GM12878 (cell line): ENCODE measurements at regions not wholly inside any gene's neighbourhood (a gene's known extent, or its start where the extent isn't known, plus 50 kb on each side); places are given as distances from the start of the nearest gene placed in this dataset.

Experiments
- ATAC-seq: fragments of 200-7000 bp; cut with Tn5 transposase; 3 replicates; pipeline ENCODE4 v1.9.1; 2020; ENCODE audit warnings: mild to moderate bottlenecking, moderate library complexity
- BruUV-seq: library from RNA; stranded (reverse); fragments of 400-500 nt; replicated peaks from 2 replicates; lab custom pipeline; 2021; lab: Mats Ljungman, UMichigan
- CTCF ChIA-PET: fragments of 300-600 bp; sonication (Branson Sonifier 250); formaldehyde crosslinking; extraction: SDS; loops from one replicate; lab custom pipeline; 2021; ENCODE audit warnings: inconsistent platforms; lab: Yijun Ruan, JAX
- POLR2A ChIA-PET: fragments of 350-600 bp; formaldehyde crosslinking; extraction: SDS; loops from one replicate; lab custom pipeline; 2021; ENCODE audit warnings: inconsistent platforms; lab: Charles Lee
- RAD21 ChIA-PET: fragments of 300-600 bp; sonication (Branson Sonifier 250); formaldehyde crosslinking; loops from one replicate; lab custom pipeline; 2023; ENCODE audit warnings: antibody characterized with exemption; ENCODE audit not compliant: unreplicated experiment; lab: Charles Lee
- SMC1A ChIA-PET: fragments of 300-600 bp; sonication (Branson Sonifier 250); formaldehyde crosslinking; loops from one replicate; lab custom pipeline; 2023; ENCODE audit not compliant: unreplicated experiment, uncharacterized antibody; lab: Charles Lee
- DNase-seq: peaks from one replicate; pipeline ENCODE4 v3.0.0-alpha.2; 2011; ENCODE audit warnings: low read depth, low spot score
- FAIRE-seq: peaks from 3 replicates; lab custom pipeline; 2011; peaks lifted over from hg19 to GRCh38; lab: Jason Lieb, UNC
- H2AFZ ChIP-seq: 2 replicates; pipeline ENCODE4 v1.6.0; 2011; ENCODE audit warnings: low read depth, low read length, control low read depth; ENCODE audit not compliant: control insufficient read depth
- H3K27ac ChIP-seq: 2 replicates; pipeline ENCODE4 v1.5.1; 2011; ENCODE audit warnings: control low read depth; ENCODE audit not compliant: control insufficient read depth, insufficient read depth
- H3K27me3 ChIP-seq, 2 experiments: replicated peaks in 1 of 2; 2 replicates each; pipeline versions ENCODE4 v1.6.0 to v1.6.1; 2011; ENCODE audit warnings: low read length in 1 of 2; ENCODE audit not compliant: control insufficient read depth in 2 of 2, insufficient read depth in 2 of 2
- H3K36me3 ChIP-seq, 2 experiments: 2 replicates each; pipeline ENCODE4 v1.5.1; 2011; ENCODE audit warnings: low read length in 1 of 2; ENCODE audit not compliant: control insufficient read depth in 2 of 2, insufficient read depth in 2 of 2
- H3K4me1 ChIP-seq: 2 replicates; pipeline ENCODE4 v1.6.1; 2011; ENCODE audit warnings: mild to moderate bottlenecking, low read length, moderate library complexity, mixed read lengths; ENCODE audit not compliant: control insufficient read depth, insufficient read depth
- H3K4me2 ChIP-seq: 2 replicates; pipeline ENCODE4 v1.6.0; 2011; ENCODE audit warnings: control low read depth; ENCODE audit not compliant: control insufficient read depth, insufficient read depth
- H3K4me3 ChIP-seq: fragments of 200-600 bp; sonication (generic); 2 replicates; pipeline ENCODE4 v1.5.1; 2016
- H3K79me2 ChIP-seq: 2 replicates; pipeline ENCODE4 v1.6.0; 2011; ENCODE audit warnings: low read length; ENCODE audit not compliant: control insufficient read depth, insufficient read depth
- H3K9ac ChIP-seq: 2 replicates; pipeline ENCODE4 v1.8.0; 2011; ENCODE audit warnings: low read length, control low read depth, mixed read lengths; ENCODE audit not compliant: control insufficient read depth, insufficient read depth
- H3K9me3 ChIP-seq: replicated peaks from 3 replicates; pipeline ENCODE4 v1.5.1; 2011; ENCODE audit warnings: mild to moderate bottlenecking, low read length; ENCODE audit not compliant: control insufficient read depth, insufficient read depth
- H4K20me1 ChIP-seq: 2 replicates; pipeline ENCODE4 v1.6.0; 2011; ENCODE audit not compliant: control insufficient read depth, insufficient read depth
- ATF2 ChIP-seq: IDR thresholded peaks from 2 replicates; pipeline ENCODE4 v1.6.1; 2012; ENCODE audit warnings: low read length, inconsistent platforms
- EED ChIP-seq: sonication (generic); IDR thresholded peaks from 2 replicates; pipeline ENCODE4 v1.6.1; 2016; ENCODE audit warnings: antibody characterized with exemption, low read depth
- FOXM1 ChIP-seq: IDR thresholded peaks from 2 replicates; pipeline ENCODE4 v1.6.1; 2012; ENCODE audit warnings: low read depth, mild to moderate bottlenecking, inconsistent platforms, low read length, moderate library complexity
- HDAC6 ChIP-seq: fragments of 200-600 bp; sonication (generic); IDR thresholded peaks from one replicate; pipeline ENCODE4 v1.8.0; 2017; ENCODE audit warnings: antibody characterized with exemption; ENCODE audit not compliant: unreplicated experiment
- HSF1 ChIP-seq: fragments of 150-350 bp; IDR thresholded peaks from 2 replicates; pipeline ENCODE4 v1.6.1; 2014; ENCODE audit warnings: mild to moderate bottlenecking, low read depth, low read length
- MTA2 ChIP-seq: fragments of 450-650 bp; IDR thresholded peaks from 2 replicates; pipeline ENCODE4 v1.6.1; 2016; ENCODE audit warnings: low read depth, mild to moderate bottlenecking, moderate library complexity
- RAD21 ChIP-seq: IDR thresholded peaks from 2 replicates; pipeline ENCODE4 v1.6.1; 2011; ENCODE audit warnings: mild to moderate bottlenecking, low read depth, low read length, moderate library complexity; ENCODE audit not compliant: insufficient read depth
- REST ChIP-seq: IDR thresholded peaks from 2 replicates; pipeline ENCODE4 v1.6.1; 2012; ENCODE audit warnings: mild to moderate bottlenecking, low read depth, low read length
- RFX5 ChIP-seq: IDR thresholded peaks from 2 replicates; pipeline ENCODE4 v1.6.1; 2011; ENCODE audit warnings: low read depth, low read length, improper control_type of control experiment
- SUPT20H ChIP-seq: IDR thresholded peaks from 2 replicates; pipeline ENCODE4 v1.6.1; 2011; ENCODE audit warnings: low read depth, mild to moderate bottlenecking, low read length, moderate library complexity, borderline replicate concordance; ENCODE audit not compliant: control insufficient read depth
- ZBTB33 ChIP-seq: fragments of 450-650 bp; IDR thresholded peaks from 2 replicates; pipeline ENCODE4 v1.6.1; 2017; ENCODE audit warnings: mild to moderate bottlenecking
- ZSCAN29 ChIP-seq: fragments of 450-650 bp; IDR thresholded peaks from 2 replicates; pipeline ENCODE4 v1.6.1; 2017; ENCODE audit warnings: mild to moderate bottlenecking, moderate library complexity
- WGBS: methylation state at CpG from one replicate; pipeline ENCODE4 v1.1.6; 2016; ENCODE audit warnings: low lambda C conversion rate; ENCODE audit not compliant: insufficient replicate concordance, insufficient coverage; ENCODE audit errors: missing lambda C conversion rate; 5-methylcytosine and 5-hydroxymethylcytosine counted together
- in situ Hi-C: fragments of 300-500 bp; cut with MboI; formaldehyde crosslinking; loops from 9 replicates; pipeline ENCODE4 v1.14.3; 2018; ENCODE audit warnings: mixed read lengths
- intact Hi-C: fragments of 100-400 bp; cut with micrococcal nuclease; formaldehyde crosslinking; loops from one replicate; pipeline ENCODE4 v1.14.2; 2022; ENCODE audit not compliant: unreplicated experiment

GRCh38 chr13:47399599-47399998 is 502.7 kb upstream of the HTR2A start:
- TF ChIP-seq ATF2 (no peak), RFX5 (no peak), EED (no peak), RAD21 (no peak), MTA2 (no peak), SUPT20H (no peak), REST (no peak), ZSCAN29 (no peak), FOXM1 (no peak), HDAC6 (no peak), ZBTB33 (no peak), HSF1 (no peak)
- TF ChIP-seq, all 136 proteins: peak for 0
- DNase-seq, result no peak
- Histone ChIP-seq H3K4me1 (no peaks in the 10 kb centered on the region), H3K4me3 (no peak overlapping the region), H3K27me3 (no peaks in the 10 kb centered on the region), H3K79me2 (no peaks in the 10 kb centered on the region), H4K20me1 (no peaks in the 10 kb centered on the region), H2AFZ (no peak overlapping the region), H3K27ac (no peak overlapping the region), H3K9me3 (no peaks in the 10 kb centered on the region), H3K4me2 (no peak overlapping the region), H3K36me3 (no peaks in the 10 kb centered on the region), H3K9ac (no peak overlapping the region)
- ATAC-seq, result no peak
- no peak for FAIRE-seq
- POLR2A ChIA-PET, result no interaction called here
- SMC1A ChIA-PET, result no interaction called here
- intact Hi-C loops (no loop called here), in situ Hi-C loops (no loop called here)
- RAD21 ChIA-PET, result no interaction called here
- no TSS peak for BruUV-seq
- CTCF ChIA-PET, result no interaction called here
- WGBS, result 3% methylated on average over 2 of the region's 2 CpGs
